ENCODE measurements at regions not wholly inside any gene's neighbourhood (a gene's known extent, or its start where the extent isn't known, plus 50 kb on each side); places are given as distances from the start of the nearest gene placed in this dataset.

GRCh38 chr20:23287354-23288190, 63.0 kb upstream of the NXT1 start:
- no peak for TF ChIP-seq CTCF (IDR thresholded peaks at IDR 0.05)
- Histone ChIP-seq H3K4me3 (no peak overlapping the region), H3K9me3 (no peaks in the 10 kb centered on the region), H3K27me3 (no peaks in the 10 kb centered on the region), H3K4me1 (peaks cover 8 to 9% (median 9%) of the 10 kb centered on the region in 4 donors), H3K27ac (no peak overlapping the region), H3K36me3 (no peaks in the 10 kb centered on the region)
- ATAC-seq (ENCODE audit: low FRiP score in 2 of 2) (peak in 1 of 2 donors; percentile 18), DNase-seq (no peak)
- 77 to 84% methylated on average over 12 to 13 of the region's 13 CpGs for WGBS, 2 donors

GRCh38 chr20:23286346-23286745, 64.2 kb upstream of the NXT1 start:
- Histone ChIP-seq H3K27ac (no peak overlapping the region), H3K4me1 (peaks cover 8 to 9% (median 9%) of the 10 kb centered on the region in 4 donors), H3K9me3 (no peaks in the 10 kb centered on the region), H3K4me3 (no peak overlapping the region), H3K36me3 (no peaks in the 10 kb centered on the region), H3K27me3 (no peaks in the 10 kb centered on the region)
- 93 to 96% methylated on average over 7 to 8 of the region's 8 CpGs for WGBS, 2 donors
- TF ChIP-seq CTCF (IDR thresholded peaks at IDR 0.05) (no peak), POLR2A (IDR thresholded peaks at IDR 0.05) (no peak), EP300 (IDR thresholded peaks at IDR 0.05) (no peak), POLR2AphosphoS5 (IDR thresholded peaks at IDR 0.05) (no peak)
- no peak for DNase-seq
- ATAC-seq (ENCODE audit: low FRiP score in 2 of 2) = no peak

- Histone ChIP-seq H3K36me3 (no peaks in the 10 kb centered on the region), H3K4me1 (peaks cover 8 to 9% (median 8%) of the 10 kb centered on the region in 4 donors), H3K27me3 (no peaks in the 10 kb centered on the region), H3K9me3 (no peaks in the 10 kb centered on the region), H3K4me3 (no peak overlapping the region), H3K27ac (no peak overlapping the region)
- 63 to 95% methylated on average over 2 of the region's 2 CpGs for WGBS, 2 donors
- DNase-seq (no peak), ATAC-seq (ENCODE audit: low FRiP score in 2 of 2) (no peak)
- TF ChIP-seq EP300 (IDR thresholded peaks at IDR 0.05) = no peak
- TF ChIP-seq POLR2AphosphoS5 (IDR thresholded peaks at IDR 0.05) = no peak
- no peak for TF ChIP-seq POLR2A (IDR thresholded peaks at IDR 0.05)
- TF ChIP-seq CTCF (IDR thresholded peaks at IDR 0.05) = no peak
These were observed 65.1 kb upstream of the NXT1 start for GRCh38 chr20:23285536-23285935.

- Histone ChIP-seq H3K4me3 (no peak overlapping the region), H3K27me3 (no peaks in the 10 kb centered on the region), H3K36me3 (no peaks in the 10 kb centered on the region), H3K4me1 (no peaks in the 10 kb centered on the region), H3K27ac (no peak overlapping the region), H3K9me3 (no peaks in the 10 kb centered on the region)
- no peak for DNase-seq
- no peak for TF ChIP-seq EP300 (IDR thresholded peaks at IDR 0.05)
- TF ChIP-seq CTCF (IDR thresholded peaks at IDR 0.05) = no peak
- no peak for TF ChIP-seq POLR2A (IDR thresholded peaks at IDR 0.05)
- TF ChIP-seq POLR2AphosphoS5 (IDR thresholded peaks at IDR 0.05) = no peak
- 92 to 96% methylated on average over 2 of the region's 2 CpGs for WGBS, 2 donors
- ATAC-seq (ENCODE audit: low FRiP score in 2 of 2) = no peak
These were observed 66.6 kb upstream of the NXT1 start for GRCh38 chr20:23284009-23284408.
